MM.1S (cell line): ENCODE measurements at regions not wholly inside any gene's neighbourhood (a gene's known extent, or its start where the extent isn't known, plus 50 kb on each side); places are given as distances from the start of the nearest gene placed in this dataset.

Source experiments
- DNase-seq: peaks from one replicate; pipeline ENCODE4 v3.0.0-alpha.2; 2015
- H2AFZ ChIP-seq: fragments of 300-600 bp; sonication (generic); 2 replicates; pipeline ENCODE4 v1.6.0; 2016; ENCODE audit warnings: antibody characterized with exemption, low read length
- H3F3A ChIP-seq: fragments of 300-600 bp; sonication (generic); 2 replicates; pipeline ENCODE4 v1.6.1; 2016; ENCODE audit warnings: mild to moderate bottlenecking, antibody characterized with exemption, low read length, moderate library complexity, mixed read lengths; ENCODE audit not compliant: insufficient read depth
- H3K27ac ChIP-seq: fragments of 300-600 bp; sonication (generic); 2 replicates; pipeline ENCODE4 v1.5.1; 2016; ENCODE audit warnings: mild to moderate bottlenecking, low read length
- H3K27me3 ChIP-seq: fragments of 300-600 bp; sonication (generic); replicated peaks from 2 replicates; pipeline ENCODE4 v1.6.0; 2016; ENCODE audit warnings: low read length; ENCODE audit not compliant: insufficient read depth
- H3K36me3 ChIP-seq: fragments of 300-600 bp; sonication (generic); replicated peaks from 2 replicates; pipeline ENCODE4 v1.6.1; 2016; ENCODE audit warnings: mild to moderate bottlenecking, low read length, mixed read lengths; ENCODE audit not compliant: insufficient read depth
- H3K4me1 ChIP-seq: fragments of 300-600 bp; sonication (generic); 2 replicates; pipeline ENCODE4 v1.6.1; 2016; ENCODE audit warnings: low read length, mixed read lengths
- H3K4me2 ChIP-seq: fragments of 300-600 bp; sonication (generic); 2 replicates; pipeline ENCODE4 v1.6.0; 2016; ENCODE audit warnings: low read depth, low read length
- H3K4me3 ChIP-seq: fragments of 300-600 bp; sonication (generic); 2 replicates; pipeline ENCODE4 v1.5.1; 2016; ENCODE audit warnings: low read length, mixed read lengths
- H3K79me2 ChIP-seq: fragments of 300-600 bp; sonication (generic); 2 replicates; pipeline ENCODE4 v1.6.1; 2016; ENCODE audit warnings: mixed run types, low read length, mixed read lengths
- H3K9ac ChIP-seq: fragments of 300-600 bp; sonication (generic); 2 replicates; pipeline ENCODE4 v1.6.1; 2016; ENCODE audit warnings: low read length, mixed read lengths
- H3K9me2 ChIP-seq: fragments of 300-600 bp; sonication (generic); replicated peaks from 2 replicates; pipeline ENCODE4 v1.6.1; 2016; ENCODE audit warnings: mild to moderate bottlenecking, low read length, mixed read lengths; ENCODE audit not compliant: insufficient read depth
- H3K9me3 ChIP-seq: fragments of 300-600 bp; sonication (generic); replicated peaks from 2 replicates; pipeline ENCODE4 v1.6.1; 2016; ENCODE audit warnings: mild to moderate bottlenecking, low read length, mixed read lengths; ENCODE audit not compliant: insufficient read depth
- H4K20me1 ChIP-seq: fragments of 300-600 bp; sonication (generic); 2 replicates; pipeline ENCODE4 v1.6.1; 2016; ENCODE audit warnings: mild to moderate bottlenecking, low read length, moderate library complexity, mixed read lengths; ENCODE audit not compliant: insufficient read depth
- CTCF ChIP-seq: fragments of 300-600 bp; sonication (generic); IDR thresholded peaks from 2 replicates; pipeline ENCODE4 v1.5.1; 2016; ENCODE audit warnings: antibody characterized with exemption, low read length, mixed read lengths
- EZH2 ChIP-seq: fragments of 300-600 bp; sonication (generic); optimal IDR thresholded peaks from 2 replicates; pipeline ENCODE3; 2017; ENCODE audit warnings: low read depth, mild to moderate bottlenecking, antibody characterized with exemption, low read length, mixed read lengths
- EZH2phosphoT487 ChIP-seq: fragments of 300-600 bp; sonication (generic); IDR thresholded peaks from 2 replicates; pipeline ENCODE4 v1.6.1; 2018; ENCODE audit warnings: antibody characterized with exemption, low read length

GRCh38 chr2:122070241-122070731 is 314.8 kb downstream of the TSN start:
- no peaks in the 10 kb centered on the region for H3K79me2 ChIP-seq
- H3K4me3 ChIP-seq = no peak overlapping the region
- H3K4me2 ChIP-seq = no peak overlapping the region
- no peaks in the 10 kb centered on the region for H3K4me1 ChIP-seq
- no peaks in the 10 kb centered on the region for H3K36me3 ChIP-seq
- no peaks in the 10 kb centered on the region for H3F3A ChIP-seq
- no peak overlapping the region for H3K27ac ChIP-seq
- no peaks in the 10 kb centered on the region for H3K9me3 ChIP-seq
- DNase-seq = no peak
- no peak overlapping the region for H3K9ac ChIP-seq
- no peaks in the 10 kb centered on the region for H3K27me3 ChIP-seq
- no peaks in the 10 kb centered on the region for H4K20me1 ChIP-seq
- no peak overlapping the region for H2AFZ ChIP-seq
- TF ChIP-seq EZH2phosphoT487 = no peak
- no peak for TF ChIP-seq EZH2
- TF ChIP-seq CTCF = no peak
- no peaks in the 10 kb centered on the region for H3K9me2 ChIP-seq

- Histone ChIP-seq H3K36me3 (no peaks in the 10 kb centered on the region), H3K9ac (no peak overlapping the region), H4K20me1 (no peaks in the 10 kb centered on the region), H3K4me2 (no peak overlapping the region), H3K79me2 (no peaks in the 10 kb centered on the region), H3K9me3 (no peaks in the 10 kb centered on the region), H3K4me3 (no peak overlapping the region), H3K4me1 (no peaks in the 10 kb centered on the region), H2AFZ (no peak overlapping the region), H3K27ac (no peak overlapping the region), H3F3A (no peaks in the 10 kb centered on the region), H3K27me3 (no peaks in the 10 kb centered on the region), H3K9me2 (no peaks in the 10 kb centered on the region)
- DNase-seq = no peak
- no peak for TF ChIP-seq EZH2phosphoT487
- TF ChIP-seq CTCF = no peak
- no peak for TF ChIP-seq EZH2
Measured at GRCh38 chr2:122072666-122073065, 317.2 kb downstream of the TSN start.

- H3K4me3 ChIP-seq = no peak overlapping the region
- H3K4me1 ChIP-seq = no peaks in the 10 kb centered on the region
- no peak for TF ChIP-seq CTCF
- no peak for TF ChIP-seq EZH2
- TF ChIP-seq EZH2phosphoT487 = no peak
- no peaks in the 10 kb centered on the region for H3K27me3 ChIP-seq
- H3K9me2 ChIP-seq = no peaks in the 10 kb centered on the region
- no peaks in the 10 kb centered on the region for H4K20me1 ChIP-seq
- H3K9me3 ChIP-seq = no peaks in the 10 kb centered on the region
- H3F3A ChIP-seq = no peaks in the 10 kb centered on the region
- no peak overlapping the region for H2AFZ ChIP-seq
- H3K9ac ChIP-seq = no peak overlapping the region
- no peak overlapping the region for H3K4me2 ChIP-seq
- H3K79me2 ChIP-seq = no peaks in the 10 kb centered on the region
- no peak for DNase-seq
- no peaks in the 10 kb centered on the region for H3K36me3 ChIP-seq
- H3K27ac ChIP-seq = no peak overlapping the region
Measured at GRCh38 chr2:122074201-122074600, 318.8 kb downstream of the TSN start.
